GM23338 (cell line): ENCODE measurements at regions not wholly inside any gene's neighbourhood (a gene's known extent, or its start where the extent isn't known, plus 50 kb on each side); places are given as distances from the start of the nearest gene placed in this dataset.

Experiments used
- ATAC-seq: fragments of 200-7000 bp; cut with Tn5 transposase; 3 replicates; pipeline ENCODE4 v1.9.1; 2020
- DNase-seq: peaks from one replicate; pipeline ENCODE4 v3.0.0-alpha.2; 2015; ENCODE audit warnings: low spot score
- H2AFZ ChIP-seq: fragments of 200-600 bp; sonication (generic); 2 replicates; pipeline ENCODE4 v1.8.0; 2016; ENCODE audit warnings: antibody characterized with exemption, mild to moderate bottlenecking, moderate library complexity
- H3F3A ChIP-seq: fragments of 200-600 bp; sonication (generic); replicated peaks from 2 replicates; pipeline ENCODE4 v1.8.0; 2017; ENCODE audit warnings: antibody characterized with exemption, mixed run types, low read depth
- H3K27ac ChIP-seq: fragments of 200-600 bp; sonication (generic); 2 replicates; pipeline ENCODE4 v1.6.1; 2016; ENCODE audit warnings: low read depth
- H3K27me3 ChIP-seq: fragments of 200-600 bp; sonication (generic); 2 replicates; pipeline ENCODE4 v1.8.0; 2016; ENCODE audit warnings: mild to moderate bottlenecking, mixed run types, moderate library complexity; ENCODE audit not compliant: insufficient read depth
- H3K36me3 ChIP-seq: fragments of 200-600 bp; sonication (generic); 2 replicates; pipeline ENCODE4 v1.8.0; 2016; ENCODE audit warnings: mild to moderate bottlenecking; ENCODE audit not compliant: insufficient read depth
- H3K4me1 ChIP-seq: fragments of 200-600 bp; sonication (generic); 2 replicates; pipeline ENCODE4 v1.8.0; 2016; ENCODE audit warnings: mild to moderate bottlenecking, moderate library complexity; ENCODE audit not compliant: insufficient read depth
- H3K4me2 ChIP-seq: fragments of 200-600 bp; sonication (generic); 2 replicates; pipeline ENCODE4 v1.7.1; 2017; ENCODE audit warnings: mixed run types
- H3K4me3 ChIP-seq: fragments of 200-600 bp; sonication (generic); 2 replicates; pipeline ENCODE4 v1.6.1; 2016; ENCODE audit warnings: mixed run types
- H3K79me2 ChIP-seq: fragments of 200-600 bp; sonication (generic); replicated peaks from 2 replicates; pipeline ENCODE4 v1.8.0; 2017; ENCODE audit warnings: mild to moderate bottlenecking; ENCODE audit not compliant: insufficient read depth
- H3K9me2 ChIP-seq: fragments of 200-600 bp; sonication (generic); 2 replicates; pipeline ENCODE4 v1.8.0; 2017; ENCODE audit not compliant: insufficient read depth
- H4K20me1 ChIP-seq: fragments of 200-600 bp; sonication (generic); replicated peaks from 2 replicates; pipeline ENCODE4 v1.8.0; 2017; ENCODE audit warnings: mild to moderate bottlenecking; ENCODE audit not compliant: insufficient read depth
- H3K27ac Mint-ChIP-seq: 2 replicates; pipeline ENCODE4 v1.8.0; 2020; ENCODE audit warnings: inconsistent platforms, mild to moderate bottlenecking, moderate library complexity, mixed read lengths
- H3K27me3 Mint-ChIP-seq: 3 replicates; pipeline ENCODE4 v1.8.0; 2022; ENCODE audit warnings: low read depth, mild to moderate bottlenecking, moderate library complexity, mixed read lengths, inconsistent platforms; ENCODE audit not compliant: insufficient read depth, poor library complexity
- H3K36me3 Mint-ChIP-seq: 3 replicates; pipeline ENCODE4 v1.8.0; 2021; ENCODE audit warnings: low read depth, mild to moderate bottlenecking, inconsistent platforms, moderate library complexity, mixed read lengths
- H3K4me1 Mint-ChIP-seq: 3 replicates; pipeline ENCODE4 v1.8.0; 2020; ENCODE audit warnings: mild to moderate bottlenecking, inconsistent platforms, mixed read lengths
- H3K4me3 Mint-ChIP-seq: 3 replicates; pipeline ENCODE4 v1.8.0; 2021; ENCODE audit warnings: moderate library complexity, mild to moderate bottlenecking, inconsistent platforms, mixed read lengths
- H3K9me3 Mint-ChIP-seq: 3 replicates; pipeline ENCODE4 v1.8.0; 2020; ENCODE audit warnings: moderate library complexity, mild to moderate bottlenecking, inconsistent platforms, mixed read lengths
- CREB1 ChIP-seq: fragments of 250-450 bp; sonication (Bioruptor Pico); IDR thresholded peaks from 2 replicates; pipeline ENCODE4 v1.5.0; 2020; ENCODE audit warnings: low read depth, mild to moderate bottlenecking, moderate library complexity
- CTCF ChIP-seq, 2 experiments: fragments of 200-600 bp in 1 of 2; sonication (generic) in 1 of 2; conservative IDR thresholded peaks; 2 replicates each; pipeline versions ENCODE4 v1.5.1 to v1.6.1; 2016 to 2017; ENCODE audit warnings: antibody characterized with exemption in 2 of 2, low read depth in 2 of 2, mild to moderate bottlenecking in 2 of 2, moderate library complexity in 1 of 2
- ETS1 ChIP-seq: IDR thresholded peaks from 2 replicates; pipeline ENCODE4 v1.6.1; 2016; ENCODE audit warnings: antibody characterized with exemption
- EZH2 ChIP-seq: fragments of 200-600 bp; sonication (generic); IDR thresholded peaks from one replicate; pipeline ENCODE4 v1.8.0; 2017; ENCODE audit warnings: antibody characterized with exemption, mild to moderate bottlenecking, low read depth; ENCODE audit not compliant: unreplicated experiment
- EZH2phosphoT487 ChIP-seq: fragments of 200-600 bp; sonication (generic); IDR thresholded peaks from one replicate; pipeline ENCODE4 v1.8.1; 2018; ENCODE audit warnings: antibody characterized with exemption; ENCODE audit not compliant: unreplicated experiment
- JUNB ChIP-seq: IDR thresholded peaks from one replicate; pipeline ENCODE4 v1.6.1; 2016; ENCODE audit warnings: antibody characterized with exemption; ENCODE audit not compliant: unreplicated experiment
- NANOG ChIP-seq: IDR thresholded peaks from 2 replicates; pipeline ENCODE4 v1.6.1; 2016; ENCODE audit warnings: antibody characterized with exemption, borderline replicate concordance
- POLR2AphosphoS5 ChIP-seq: IDR thresholded peaks from 2 replicates; pipeline ENCODE4 v1.6.1; 2016; ENCODE audit warnings: antibody characterized with exemption, low read depth
- REST ChIP-seq: IDR thresholded peaks from one replicate; pipeline ENCODE4 v1.6.1; 2018; ENCODE audit warnings: antibody characterized with exemption; ENCODE audit not compliant: unreplicated experiment
- STAT1 ChIP-seq: IDR thresholded peaks from one replicate; pipeline ENCODE4 v1.6.1; 2016; ENCODE audit warnings: antibody characterized with exemption; ENCODE audit not compliant: unreplicated experiment
- ZNF114 ChIP-seq: fragments of 250-450 bp; sonication (Bioruptor Pico); IDR thresholded peaks from 2 replicates; pipeline ENCODE4 v1.5.0; 2020; ENCODE audit warnings: mild to moderate bottlenecking, moderate library complexity
- ZNF331 ChIP-seq: fragments of 250-450 bp; sonication (Bioruptor Pico); IDR thresholded peaks from 2 replicates; pipeline ENCODE4 v1.5.0; 2020; ENCODE audit warnings: low read depth, mild to moderate bottlenecking, moderate library complexity
- ZNF462 ChIP-seq: fragments of 250-450 bp; sonication (Bioruptor Pico); IDR thresholded peaks from 2 replicates; pipeline ENCODE4 v1.5.0; 2020; ENCODE audit warnings: mild to moderate bottlenecking, moderate library complexity

- no peaks in the 10 kb centered on the region for H4K20me1 ChIP-seq
- no peak overlapping the region for H3K27ac ChIP-seq
- H3K4me3 Mint-ChIP-seq: no peak overlapping the region
- H3K4me1 ChIP-seq: no peaks in the 10 kb centered on the region
- H3K79me2 ChIP-seq: no peaks in the 10 kb centered on the region
- ATAC-seq (no peak), DNase-seq (no peak)
- H3K36me3 ChIP-seq: no peaks in the 10 kb centered on the region
- H3K9me3 Mint-ChIP-seq: peaks cover 2% of the 10 kb centered on the region; the same call in 1 of the 3 replicates
- no peak overlapping the region for H3K27ac Mint-ChIP-seq
- H3K4me1 Mint-ChIP-seq: no peaks in the 10 kb centered on the region
- no peak overlapping the region for H3K4me2 ChIP-seq
- no peaks in the 10 kb centered on the region for H3K27me3 ChIP-seq
- no peak for TF ChIP-seq CREB1 (CRISPR knock-in tag)
- TF ChIP-seq ZNF331 (CRISPR knock-in tag): no peak
- no peak for TF ChIP-seq CTCF (conservative IDR thresholded peaks at IDR 0.05; ENCODE audit: low read depth in 2 of 2)
- TF ChIP-seq STAT1: no peak
- no peak for TF ChIP-seq ZNF114
- TF ChIP-seq POLR2AphosphoS5: no peak
- no peak for TF ChIP-seq EZH2
- no peak for TF ChIP-seq REST
- TF ChIP-seq ETS1: no peak
- TF ChIP-seq EZH2phosphoT487: no peak
- TF ChIP-seq JUNB: no peak
- no peak for TF ChIP-seq ZNF462 (CRISPR knock-in tag)
- no peak for TF ChIP-seq NANOG
- no peaks in the 10 kb centered on the region for H3K36me3 Mint-ChIP-seq
- no peaks in the 10 kb centered on the region for H3K9me2 ChIP-seq
- H3K4me3 ChIP-seq: no peak overlapping the region
- H2AFZ ChIP-seq: no peak overlapping the region
- no peaks in the 10 kb centered on the region for H3K27me3 Mint-ChIP-seq
- no peaks in the 10 kb centered on the region for H3F3A ChIP-seq
Measured at GRCh38 chr12:87897662-87898061, 131.5 kb downstream of the C12orf50 start.
